Chondrocyte (in vitro differentiated cells): ENCODE measurements at regions not wholly inside any gene's neighbourhood (a gene's known extent, or its start where the extent isn't known, plus 50 kb on each side); places are given as distances from the start of the nearest gene placed in this dataset.

Experiments used
- DNase-seq: peaks from one replicate; pipeline ENCODE4 v3.0.0; 2021; ENCODE audit warnings: mixed read lengths, low spot score
- H3K27ac Mint-ChIP-seq: one replicate; pipeline ENCODE4 v1.8.0; 2021; ENCODE audit warnings: mild to moderate bottlenecking, moderate library complexity, mixed read lengths; ENCODE audit not compliant: unreplicated experiment
- H3K27me3 Mint-ChIP-seq: 2 replicates; pipeline ENCODE4 v1.8.0; 2021; ENCODE audit warnings: low read depth, mixed read lengths
- H3K36me3 Mint-ChIP-seq: 2 replicates; pipeline ENCODE4 v1.8.0; 2021; ENCODE audit warnings: low read depth, mixed read lengths
- H3K4me1 Mint-ChIP-seq: 2 replicates; pipeline ENCODE4 v1.8.0; 2021; ENCODE audit warnings: low read depth, mild to moderate bottlenecking, mixed read lengths
- H3K4me3 Mint-ChIP-seq: one replicate; pipeline ENCODE4 v1.8.0; 2021; ENCODE audit warnings: mild to moderate bottlenecking, moderate library complexity, mixed read lengths; ENCODE audit not compliant: unreplicated experiment
- H3K9me3 Mint-ChIP-seq: 2 replicates; pipeline ENCODE4 v1.8.0; 2021; ENCODE audit warnings: low read depth, mixed read lengths
- TF ChIP-seq, protein P1 (sequence below): fragments of 200-600 bp; sonication (generic); IDR thresholded peaks from 2 replicates; pipeline ENCODE4 v1.5.0; 2021; ENCODE audit warnings: antibody characterized with exemption, mild to moderate bottlenecking, moderate library complexity

DNA sequence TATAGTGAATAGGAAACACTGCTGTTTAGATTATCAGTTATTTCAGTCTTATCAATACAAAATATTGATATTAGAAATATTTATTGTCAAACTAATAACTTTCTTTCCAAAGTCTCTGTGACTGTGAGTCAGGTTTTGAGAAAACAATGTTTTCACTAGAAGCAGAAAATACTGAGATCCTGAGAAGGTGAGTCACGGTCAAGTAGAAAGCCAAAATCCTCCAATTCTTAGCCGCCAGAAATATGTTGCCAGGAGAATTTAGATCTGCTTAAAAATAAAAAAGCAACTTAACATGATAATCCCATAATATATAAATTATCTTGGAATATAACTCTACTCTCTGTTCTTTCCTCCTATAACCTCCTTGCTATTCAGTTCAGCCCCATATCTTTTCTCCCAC, 181.9 kb upstream of the NRXN1 start:
- no peak for DNase-seq
- Mint-ChIP-seq H3K36me3 (no peaks in the 10 kb centered on the region), H3K4me3 (no peak overlapping the region), H3K4me1 (no peaks in the 10 kb centered on the region), H3K27ac (no peak overlapping the region), H3K27me3 (no peaks in the 10 kb centered on the region), H3K9me3 (no peaks in the 10 kb centered on the region)
- TF ChIP-seq, protein P1, sequence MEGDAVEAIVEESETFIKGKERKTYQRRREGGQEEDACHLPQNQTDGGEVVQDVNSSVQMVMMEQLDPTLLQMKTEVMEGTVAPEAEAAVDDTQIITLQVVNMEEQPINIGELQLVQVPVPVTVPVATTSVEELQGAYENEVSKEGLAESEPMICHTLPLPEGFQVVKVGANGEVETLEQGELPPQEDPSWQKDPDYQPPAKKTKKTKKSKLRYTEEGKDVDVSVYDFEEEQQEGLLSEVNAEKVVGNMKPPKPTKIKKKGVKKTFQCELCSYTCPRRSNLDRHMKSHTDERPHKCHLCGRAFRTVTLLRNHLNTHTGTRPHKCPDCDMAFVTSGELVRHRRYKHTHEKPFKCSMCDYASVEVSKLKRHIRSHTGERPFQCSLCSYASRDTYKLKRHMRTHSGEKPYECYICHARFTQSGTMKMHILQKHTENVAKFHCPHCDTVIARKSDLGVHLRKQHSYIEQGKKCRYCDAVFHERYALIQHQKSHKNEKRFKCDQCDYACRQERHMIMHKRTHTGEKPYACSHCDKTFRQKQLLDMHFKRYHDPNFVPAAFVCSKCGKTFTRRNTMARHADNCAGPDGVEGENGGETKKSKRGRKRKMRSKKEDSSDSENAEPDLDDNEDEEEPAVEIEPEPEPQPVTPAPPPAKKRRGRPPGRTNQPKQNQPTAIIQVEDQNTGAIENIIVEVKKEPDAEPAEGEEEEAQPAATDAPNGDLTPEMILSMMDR = no peak

DNA sequence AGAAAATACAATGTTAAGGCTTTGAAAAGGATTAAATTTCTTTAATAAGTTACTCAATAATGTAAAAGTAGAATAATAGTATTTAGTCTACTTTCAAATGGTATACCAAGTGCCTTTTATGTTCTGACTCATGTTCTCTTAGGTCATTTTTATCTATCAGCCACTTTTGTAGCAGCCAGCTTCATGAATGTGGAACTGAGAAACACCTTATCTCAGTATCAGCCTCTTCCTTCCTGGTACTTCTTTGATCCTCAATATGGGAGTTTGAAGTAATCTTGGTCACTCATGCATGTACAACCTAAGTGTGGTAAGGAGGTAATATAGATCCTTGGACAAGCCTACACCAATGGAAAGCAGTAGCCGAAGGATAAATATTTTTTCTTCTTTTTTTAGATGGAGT, 180.4 kb upstream of the NRXN1 start:
- DNase-seq = no peak
- Mint-ChIP-seq H3K4me1 (no peaks in the 10 kb centered on the region), H3K27me3 (no peaks in the 10 kb centered on the region), H3K4me3 (no peak overlapping the region), H3K27ac (no peak overlapping the region), H3K9me3 (no peaks in the 10 kb centered on the region), H3K36me3 (no peaks in the 10 kb centered on the region)
- TF ChIP-seq, protein P1 = no peak

DNA sequence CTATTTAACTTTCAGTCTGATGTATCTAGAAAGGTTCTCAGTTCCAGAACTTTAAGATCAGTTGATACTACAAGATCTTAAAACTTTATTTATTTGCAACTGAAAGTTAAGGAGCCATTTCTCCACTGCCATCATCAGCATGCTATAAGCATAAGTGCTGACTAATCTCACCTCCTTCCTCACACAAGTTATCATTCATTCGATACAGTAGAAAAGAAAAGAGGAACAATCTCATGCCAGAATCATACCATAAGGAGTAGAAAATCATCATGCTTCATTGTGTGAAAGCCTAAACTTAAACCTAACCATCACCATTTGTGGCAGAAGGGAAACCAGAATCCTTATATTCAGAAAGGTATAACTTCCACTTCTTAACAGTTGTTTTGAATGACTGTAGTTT, 176.6 kb upstream of the NRXN1 start:
- H3K27ac Mint-ChIP-seq = no peak overlapping the region
- no peak overlapping the region for H3K4me3 Mint-ChIP-seq
- H3K36me3 Mint-ChIP-seq = no peaks in the 10 kb centered on the region
- H3K9me3 Mint-ChIP-seq = no peaks in the 10 kb centered on the region
- no peaks in the 10 kb centered on the region for H3K27me3 Mint-ChIP-seq
- TF ChIP-seq, protein P1 = no peak
- no peak for DNase-seq
- H3K4me1 Mint-ChIP-seq = no peaks in the 10 kb centered on the region

DNA sequence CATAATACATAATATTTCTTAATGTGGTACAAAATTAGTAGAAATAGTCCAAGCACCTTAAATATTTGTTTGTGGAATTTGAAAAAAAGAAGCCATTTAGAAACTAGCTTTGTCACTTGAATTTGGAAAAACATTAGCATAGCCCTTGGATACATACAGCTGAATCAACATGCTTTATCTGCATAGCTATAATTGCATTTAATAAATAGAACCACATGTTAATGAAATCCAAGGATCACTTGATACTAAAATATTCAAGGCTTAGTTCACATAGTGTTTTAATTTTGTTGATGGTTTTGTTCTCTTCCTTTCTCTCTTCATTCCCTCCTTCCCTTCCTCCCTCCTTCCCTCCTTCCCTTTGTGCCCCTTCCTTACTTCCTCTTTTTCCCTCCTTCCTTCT, 169.4 kb upstream of the NRXN1 start:
- Mint-ChIP-seq H3K36me3 (no peaks in the 10 kb centered on the region), H3K9me3 (no peaks in the 10 kb centered on the region), H3K27ac (no peak overlapping the region), H3K27me3 (no peaks in the 10 kb centered on the region), H3K4me3 (no peak overlapping the region), H3K4me1 (no peaks in the 10 kb centered on the region)
- TF ChIP-seq, protein P1 = no peak
- no peak for DNase-seq

DNA sequence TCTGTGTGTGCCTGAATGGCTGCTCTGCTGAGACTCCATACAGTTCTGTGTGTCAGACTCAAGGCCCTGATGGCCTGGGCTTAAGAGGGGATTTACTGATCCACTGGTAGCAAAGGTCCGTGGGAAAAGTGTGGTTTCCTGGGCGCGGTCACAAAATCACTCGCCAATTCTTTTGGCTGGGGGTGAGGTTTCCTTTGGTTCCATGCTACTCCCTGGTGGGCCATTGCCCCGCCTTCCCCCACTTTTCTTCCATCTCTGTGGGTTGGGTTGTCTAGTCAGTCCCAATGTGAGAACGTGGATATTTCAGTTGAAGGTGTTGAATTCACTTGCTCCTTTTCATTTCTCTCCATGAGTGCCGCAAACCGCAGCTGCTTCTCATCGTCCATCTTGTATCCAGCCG, 162.7 kb upstream of the NRXN1 start:
- Mint-ChIP-seq H3K4me3 (no peak overlapping the region), H3K27ac (no peak overlapping the region), H3K36me3 (peaks cover 2% of the 10 kb centered on the region), H3K4me1 (no peaks in the 10 kb centered on the region), H3K9me3 (peaks cover 42% of the 10 kb centered on the region), H3K27me3 (no peaks in the 10 kb centered on the region)
- no peak for DNase-seq
- TF ChIP-seq, protein P1 = no peak
